GM19372 (cell line): ENCODE measurements at regions not wholly inside any gene's neighbourhood (a gene's known extent, or its start where the extent isn't known, plus 50 kb on each side); places are given as distances from the start of the nearest gene placed in this dataset.
A peak's percentile ranks its signal among the peaks of the same experiment; 100 is the strongest.

Source experiments
- ATAC-seq: cut with Tn5 transposase; IDR thresholded peaks from one replicate; pipeline ENCODE4 v1.9.1; 2021; ENCODE audit warnings: mild to moderate bottlenecking, low read depth, moderate library complexity; ENCODE audit not compliant: unreplicated experiment

- ATAC-seq, result no peak
Measured at GRCh38 chr3:159123877-159124276, 322.0 kb downstream of the MFSD1 start.

- ATAC-seq, result no peak
Measured at GRCh38 chr3:159126261-159127020, 324.6 kb downstream of the MFSD1 start.

DNA sequence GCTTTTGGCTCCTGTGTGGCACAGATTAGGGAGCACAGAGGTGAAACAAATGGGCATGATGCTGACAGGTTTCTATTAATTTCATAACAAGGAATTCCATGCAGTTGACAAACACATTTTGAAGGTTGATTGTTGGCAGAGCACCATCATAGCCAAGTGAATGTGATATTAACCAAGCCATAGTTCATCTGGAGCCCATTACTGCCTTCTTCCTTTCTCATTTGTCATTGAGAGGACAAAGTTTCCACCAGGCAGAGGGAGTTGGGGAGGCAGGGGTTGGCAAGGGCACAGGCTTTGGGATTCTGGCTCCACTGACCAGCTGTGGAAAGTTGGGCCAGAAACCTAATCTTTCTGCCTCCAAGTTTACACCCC lies 325.2 kb downstream of the MFSD1 start:
- no peak for ATAC-seq

DNA sequence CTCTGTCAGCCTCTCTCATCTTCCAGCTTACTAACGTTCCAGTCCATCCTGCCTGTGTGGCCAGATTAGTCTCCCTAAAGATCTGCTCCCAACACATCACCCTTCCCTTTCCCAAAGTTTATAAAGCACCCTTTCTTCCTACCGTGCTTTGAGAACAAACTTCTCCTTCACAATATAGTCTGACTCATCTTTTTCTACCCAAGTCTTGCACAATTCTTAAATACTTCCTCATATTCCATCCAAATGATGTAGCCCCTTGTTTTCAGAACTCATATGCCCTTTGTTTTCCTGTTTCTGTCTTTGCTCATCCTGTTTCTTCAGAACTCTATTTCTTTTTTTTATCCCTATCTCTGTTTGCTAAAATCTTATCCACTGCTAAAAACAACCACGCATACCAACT lies 326.8 kb downstream of the MFSD1 start:
- ATAC-seq, result no peak

GRCh38 chr3:159130108-159130507 lies 328.3 kb downstream of the MFSD1 start:
- ATAC-seq, result peak; percentile 54

GRCh38 chr3:159131376-159131775 lies 329.5 kb downstream of the MFSD1 start:
- no peak for ATAC-seq

DNA sequence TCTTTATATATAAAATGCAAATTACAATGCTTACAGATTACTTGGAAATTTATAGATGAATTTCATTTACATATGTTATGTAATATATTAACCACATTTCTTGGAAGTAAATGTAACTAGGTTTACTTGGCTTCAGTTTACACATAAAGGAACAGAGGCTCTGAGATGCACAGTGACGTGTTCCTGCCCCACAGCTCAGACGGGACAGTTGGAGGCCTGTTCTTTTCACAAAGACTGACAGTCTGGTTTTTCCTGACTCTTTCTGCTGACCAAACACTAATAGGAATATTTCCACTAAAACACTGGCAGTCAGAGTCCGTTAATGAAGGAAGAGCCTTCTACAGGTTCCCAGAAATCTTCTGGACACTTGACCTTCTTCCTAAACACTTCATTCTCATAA lies 336.1 kb downstream of the MFSD1 start:
- no peak for ATAC-seq

DNA sequence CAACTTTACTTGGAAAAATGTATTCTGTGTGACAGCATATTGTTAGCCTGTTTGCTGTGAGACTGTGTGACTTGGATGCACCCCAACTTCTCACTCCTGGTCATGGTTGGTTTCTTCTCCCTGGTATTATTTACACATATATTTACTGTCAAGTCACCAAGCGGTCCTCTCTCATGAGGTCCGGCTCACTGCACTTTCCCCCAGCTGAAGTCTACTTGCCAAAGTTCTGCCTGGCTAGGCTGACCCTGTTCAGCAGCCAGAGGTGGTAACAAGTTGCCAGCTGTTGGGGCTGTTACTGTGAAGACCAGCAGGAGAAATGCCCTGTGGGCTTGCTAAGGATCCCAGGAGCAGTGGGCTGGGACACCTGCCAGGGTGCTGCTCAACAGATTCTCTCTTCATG lies 337.5 kb downstream of the MFSD1 start:
- ATAC-seq, result no peak

GRCh38 chr3:159144472-159144871 lies 342.6 kb downstream of the MFSD1 start:
- ATAC-seq, result no peak

GRCh38 chr3:159144891-159145290 lies 343.0 kb downstream of the MFSD1 start:
- no peak for ATAC-seq

GRCh38 chr3:159146392-159146791 lies 344.5 kb downstream of the MFSD1 start:
- ATAC-seq, result no peak

- no peak for ATAC-seq
Measured at GRCh38 chr3:159146856-159147435, 345.1 kb downstream of the MFSD1 start.

DNA sequence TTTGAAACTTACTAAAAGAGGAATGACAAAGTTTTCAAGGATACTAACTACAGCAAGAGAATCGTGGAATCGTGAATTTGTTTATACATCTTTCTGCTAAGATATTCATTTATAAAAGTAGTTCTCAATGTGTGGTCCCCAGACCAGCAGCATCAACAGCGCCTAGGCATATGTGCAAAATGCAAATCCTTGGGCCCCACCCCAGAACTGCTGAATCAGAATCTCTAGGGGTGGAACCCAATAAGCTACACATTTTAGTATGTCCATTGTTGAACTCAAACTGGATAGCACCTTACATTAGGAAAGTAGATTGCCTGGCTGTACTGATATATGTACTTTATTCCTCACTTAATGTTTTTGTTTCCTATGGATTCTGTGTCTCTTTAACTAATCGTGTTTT lies 346.0 kb downstream of the MFSD1 start:
- ATAC-seq, result no peak

DNA sequence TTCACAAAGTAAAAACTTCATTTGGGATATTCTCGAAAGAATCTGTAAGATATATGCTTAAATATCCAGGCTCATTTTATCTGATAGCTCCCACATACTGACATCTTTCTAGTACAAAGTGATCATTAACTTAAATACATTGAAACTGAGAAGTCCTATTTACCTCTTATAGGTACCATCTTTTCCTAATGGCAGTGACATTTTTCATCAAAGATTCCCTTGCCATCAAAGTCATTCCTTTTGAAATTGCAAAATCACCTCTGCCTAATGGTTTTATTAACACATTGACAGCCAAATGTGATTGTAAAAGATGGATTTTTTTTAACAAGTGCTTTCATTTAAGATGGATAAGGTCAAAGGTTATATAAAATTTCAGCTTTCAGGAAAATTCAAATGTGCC lies 346.6 kb downstream of the MFSD1 start:
- ATAC-seq, result no peak

DNA sequence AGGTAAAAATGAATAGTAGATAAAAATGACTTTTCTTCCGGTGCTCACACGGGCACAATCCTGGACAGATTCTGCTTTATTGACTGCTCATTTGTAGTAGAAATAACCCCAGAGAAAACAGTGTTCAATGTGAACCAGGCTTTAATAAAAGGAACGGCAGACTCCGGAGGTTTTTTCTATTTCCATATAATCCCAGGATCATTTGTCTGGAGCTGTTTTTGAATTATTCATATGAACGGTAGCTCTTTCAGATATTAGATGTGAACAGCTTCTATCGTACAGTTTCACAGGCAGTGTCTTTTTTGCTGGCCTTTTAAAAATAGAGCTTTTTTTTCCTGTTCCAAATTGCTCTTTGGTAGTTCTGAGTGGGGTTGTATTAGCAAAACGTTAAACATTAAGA lies 347.3 kb downstream of the MFSD1 start:
- ATAC-seq, result no peak

GRCh38 chr3:159149633-159150032 lies 347.8 kb downstream of the MFSD1 start:
- no peak for ATAC-seq

- ATAC-seq, result no peak
Measured at GRCh38 chr3:159150180-159150579, 348.3 kb downstream of the MFSD1 start.

- no peak for ATAC-seq
Measured at GRCh38 chr3:159151130-159151529, 349.3 kb downstream of the MFSD1 start.

GRCh38 chr3:159157275-159157674 lies 355.4 kb downstream of the MFSD1 start:
- ATAC-seq, result no peak

- ATAC-seq, result no peak
Measured at GRCh38 chr3:159158213-159158612, 356.4 kb downstream of the MFSD1 start.

- ATAC-seq, result no peak
Measured at GRCh38 chr3:159158801-159159200, 356.9 kb downstream of the MFSD1 start.

DNA sequence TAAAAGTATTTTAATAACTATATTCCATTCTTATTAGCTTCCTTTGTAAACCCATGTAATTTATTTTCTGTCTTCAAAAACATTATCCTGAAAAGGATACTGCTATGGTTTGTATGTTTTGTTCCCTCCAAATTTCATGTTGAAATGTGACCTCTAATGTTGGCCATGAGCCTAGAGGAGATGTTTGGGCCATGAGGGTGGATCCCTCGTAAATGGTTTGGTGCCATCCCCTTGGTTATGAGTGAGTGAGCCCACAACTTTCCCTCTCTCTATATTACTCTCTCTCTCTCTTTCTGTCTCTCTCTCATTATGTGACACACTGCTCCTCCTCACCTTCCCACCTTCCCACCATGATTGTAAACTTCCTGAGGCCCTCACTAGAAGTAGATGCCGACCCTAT lies 357.7 kb downstream of the MFSD1 start:
- no peak for ATAC-seq
